Gastrocnemius medialis (tissue), 4 donors: ENCODE measurements at regions not wholly inside any gene's neighbourhood (a gene's known extent, or its start where the extent isn't known, plus 50 kb on each side); places are given as distances from the start of the nearest gene placed in this dataset.

Experiments used
- CTCF ChIP-seq, 5 experiments: fragments of 450-650 bp in 3 of 5; fragments of 200-600 bp in 2 of 5; sonication (generic) in 2 of 5; IDR thresholded peaks in 4 of 5; conservative IDR thresholded peaks in 1 of 5; 1 replicate in 4 of 5; 2 replicates in 1 of 5; pipeline ENCODE4 v1.5.1; 2016 to 2019; ENCODE audit warnings: antibody characterized with exemption in 5 of 5, mild to moderate bottlenecking in 3 of 5, moderate library complexity in 3 of 5
- POLR2A ChIP-seq, 2 donors: fragments of 450-650 bp; IDR thresholded peaks; one replicate each; pipeline ENCODE4 v1.6.1; 2017; ENCODE audit warnings: antibody characterized with exemption in 2 of 2, mild to moderate bottlenecking in 2 of 2, moderate library complexity in 2 of 2

- TF ChIP-seq CTCF (IDR thresholded peaks at IDR 0.05 in 4 of 5, conservative IDR thresholded peaks at IDR 0.05 in 1 of 5): no peak
- no peak for TF ChIP-seq POLR2A (IDR thresholded peaks at IDR 0.05)
Measured at GRCh38 chr5:99621772-99622681, 693.2 kb upstream of the CHD1 start.
